Fibroblast of peridontal ligament (primary cell): ENCODE measurements at regions not wholly inside any gene's neighbourhood (a gene's known extent, or its start where the extent isn't known, plus 50 kb on each side); places are given as distances from the start of the nearest gene placed in this dataset.
"Not testable (repeated sequence)": the region's sequence is repeated elsewhere in the genome, so short reads cannot be mapped to it uniquely, and the experiment has no call there.

Experiments
- DNase-seq: peaks from one replicate; pipeline ENCODE4 v3.0.0-alpha.2; 2010; ENCODE audit errors: extremely low read depth

DNA sequence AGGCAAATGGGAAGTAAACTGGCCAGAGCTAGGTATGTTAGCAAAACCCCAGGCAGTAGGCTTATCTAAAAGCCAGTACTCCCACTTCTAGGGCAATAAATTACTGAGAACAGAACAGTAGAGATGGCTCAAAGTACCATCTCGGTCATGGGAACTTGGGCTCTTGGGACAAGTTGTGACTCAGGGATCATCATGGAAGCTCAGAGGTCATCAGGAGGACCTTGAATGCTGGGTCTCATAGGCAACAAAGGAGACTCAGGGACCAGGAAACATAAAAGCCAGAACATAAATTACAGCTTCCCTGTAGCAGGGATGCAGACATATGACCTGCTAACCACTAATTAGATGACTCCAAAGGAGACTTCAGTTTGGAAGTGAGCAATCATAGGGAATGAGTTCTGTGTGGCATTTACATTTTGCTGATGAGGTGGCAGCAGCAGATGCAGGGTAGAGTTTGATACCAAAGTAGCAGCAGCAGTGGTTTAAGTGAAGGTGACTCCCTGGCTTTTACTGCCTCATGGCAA, 97.6 kb upstream of the SCAF11 start:
- DNase-seq: no peak

DNA sequence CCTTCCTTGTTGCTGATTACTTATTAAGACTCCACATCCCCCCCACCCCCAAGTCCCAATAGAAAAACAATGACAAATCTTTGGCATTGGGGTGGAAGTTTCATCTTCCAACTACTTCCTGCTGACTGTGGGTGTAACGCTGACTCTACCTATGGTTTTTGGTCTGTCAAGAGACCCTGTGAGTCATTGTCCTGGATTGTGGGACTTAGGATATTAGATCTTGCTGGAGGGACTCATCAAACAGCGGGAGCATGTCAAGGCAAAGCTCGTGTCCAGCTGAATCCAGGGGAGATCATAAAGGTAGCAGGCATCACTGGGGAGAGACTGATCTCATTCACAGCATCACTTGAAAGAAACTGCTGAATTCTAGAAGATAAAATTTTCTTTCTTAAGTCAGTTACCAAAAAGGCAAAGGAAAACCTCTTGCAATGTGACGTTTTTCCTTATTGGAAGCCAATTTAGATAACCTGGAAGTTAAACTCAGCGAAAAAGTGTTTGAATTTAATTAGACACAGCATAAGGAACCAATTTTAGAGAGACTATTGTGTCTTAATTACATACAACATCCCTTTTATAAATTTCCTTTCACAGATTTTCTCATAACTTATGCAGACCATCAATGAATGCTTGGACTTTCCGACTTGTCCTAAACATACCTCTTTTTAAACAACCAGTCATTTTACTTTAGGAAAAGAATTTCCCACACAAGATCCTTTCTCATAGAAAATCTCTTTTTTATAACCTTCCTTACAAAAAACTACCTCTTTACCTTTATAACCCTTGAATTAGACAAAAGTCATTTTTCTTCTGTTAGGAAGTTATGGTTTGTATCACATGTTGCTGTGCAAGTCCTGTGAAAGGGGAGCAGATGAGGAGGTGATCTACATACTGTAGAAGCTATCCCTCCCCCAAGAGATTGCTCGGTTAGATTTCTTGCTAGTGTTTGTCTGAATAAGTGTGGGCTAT, 94.6 kb upstream of the SCAF11 start:
- no peak for DNase-seq

DNA sequence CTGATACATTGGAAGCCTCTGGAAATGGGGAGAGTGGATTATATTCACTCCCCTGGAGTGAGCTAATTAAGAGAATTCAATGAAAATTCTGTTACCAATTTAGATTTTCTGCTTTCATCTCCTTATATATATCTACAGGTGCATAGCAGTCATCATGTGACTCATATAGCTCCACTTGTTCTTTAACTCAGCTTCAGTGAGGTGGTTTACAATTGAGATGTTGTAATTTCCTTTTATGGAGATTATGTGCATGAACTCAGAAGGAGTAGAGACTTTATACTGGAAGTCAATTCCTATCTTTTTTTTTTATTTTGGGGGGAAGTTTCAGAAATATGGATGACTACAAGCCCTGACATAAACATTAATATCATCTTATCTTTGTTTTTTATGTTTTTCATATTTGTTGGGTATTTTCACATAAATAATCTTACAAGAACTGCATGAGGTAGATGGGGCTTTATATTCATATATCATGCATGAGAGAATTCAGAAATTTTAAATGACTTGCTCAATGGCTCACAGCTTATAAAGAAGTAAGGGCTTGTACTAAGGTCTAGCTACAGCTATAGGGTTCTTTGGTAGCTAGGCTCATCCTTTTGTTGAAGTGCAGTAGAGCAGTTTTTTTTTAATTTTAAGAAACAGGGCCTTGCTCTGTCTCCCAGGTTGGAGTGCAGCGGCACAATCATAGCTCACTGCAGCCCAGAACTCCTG, 92.3 kb upstream of the SCAF11 start:
- no peak for DNase-seq

DNA sequence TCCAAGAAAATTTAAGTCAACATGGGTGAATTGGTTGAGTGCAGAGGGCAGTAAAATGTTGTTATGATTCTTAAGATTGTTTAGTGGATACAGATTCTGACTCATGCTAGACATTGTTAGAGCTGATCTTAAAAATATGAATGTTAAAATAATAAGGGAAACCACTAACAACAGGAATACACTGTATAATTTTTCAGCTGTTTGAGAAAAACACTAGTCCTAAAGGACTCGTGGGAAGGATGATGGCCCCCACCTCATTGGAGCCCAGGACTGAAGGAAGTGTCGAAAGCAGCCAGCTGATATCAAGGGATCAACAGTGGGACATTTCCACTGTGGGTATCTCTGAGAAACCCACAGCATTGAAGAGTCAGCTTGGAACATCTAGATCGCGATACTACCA, 82.9 kb upstream of the SCAF11 start:
- peak; percentile 19 for DNase-seq

DNA sequence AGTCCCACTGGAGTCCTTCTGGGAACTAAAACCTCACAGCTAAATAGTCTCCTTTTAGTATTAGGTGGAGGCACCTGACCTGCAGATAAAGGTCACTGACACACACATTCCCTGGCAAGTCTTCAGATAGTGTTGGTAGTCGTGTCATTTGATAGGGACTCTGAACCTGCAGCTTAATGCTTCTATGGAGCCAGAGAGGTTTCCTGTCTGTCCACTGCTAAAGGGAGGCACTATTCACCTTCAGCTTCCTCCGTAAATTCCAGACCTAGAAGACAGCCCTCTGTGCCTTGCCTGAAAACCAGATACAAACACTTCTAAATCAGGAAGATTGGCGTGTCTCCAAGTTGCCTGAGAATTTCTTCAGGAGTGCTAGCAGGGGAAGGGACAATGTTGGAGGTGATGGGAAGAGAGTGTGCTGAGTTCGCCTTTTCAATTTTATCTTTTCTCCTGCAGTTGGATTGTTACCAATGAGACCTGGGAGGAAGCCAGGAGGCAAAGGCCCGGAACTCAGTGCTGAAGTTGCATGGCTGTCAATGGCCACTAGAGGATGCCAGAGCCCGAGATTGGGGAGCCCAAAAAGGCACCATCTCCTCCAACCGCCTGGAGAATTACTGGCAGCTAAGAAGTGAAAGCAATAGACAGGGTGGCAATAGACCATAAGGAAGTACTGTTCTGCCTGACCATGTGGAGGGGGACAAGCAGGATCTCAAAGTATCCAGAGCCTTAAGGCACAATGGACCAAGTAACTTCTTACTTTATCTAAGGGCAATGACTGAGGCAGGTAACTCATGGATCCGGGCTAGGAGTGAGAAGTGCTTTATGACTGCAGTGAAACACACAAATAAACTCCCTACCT, 81.6 kb upstream of the SCAF11 start:
- DNase-seq: peak; percentile 75

DNA sequence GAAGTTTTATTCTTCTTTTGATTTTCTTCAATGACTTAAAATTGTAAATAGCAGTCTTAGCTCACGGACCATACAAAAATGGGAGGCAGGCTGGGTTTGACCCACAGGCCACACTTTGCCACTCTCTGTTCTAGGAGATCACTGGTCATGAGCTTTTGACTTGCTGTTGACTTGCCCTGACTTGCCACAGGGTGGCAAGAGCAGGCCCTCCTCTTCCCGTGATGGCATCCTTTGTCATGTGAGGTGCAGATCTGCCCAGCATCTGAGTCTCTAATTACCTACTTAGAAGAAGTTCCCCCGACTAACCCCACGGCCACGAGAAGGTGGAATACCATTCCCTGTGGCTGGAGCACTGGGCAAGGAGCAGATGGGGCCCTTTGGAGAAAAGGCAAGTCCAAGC, 81.0 kb upstream of the SCAF11 start:
- DNase-seq: no peak

DNA sequence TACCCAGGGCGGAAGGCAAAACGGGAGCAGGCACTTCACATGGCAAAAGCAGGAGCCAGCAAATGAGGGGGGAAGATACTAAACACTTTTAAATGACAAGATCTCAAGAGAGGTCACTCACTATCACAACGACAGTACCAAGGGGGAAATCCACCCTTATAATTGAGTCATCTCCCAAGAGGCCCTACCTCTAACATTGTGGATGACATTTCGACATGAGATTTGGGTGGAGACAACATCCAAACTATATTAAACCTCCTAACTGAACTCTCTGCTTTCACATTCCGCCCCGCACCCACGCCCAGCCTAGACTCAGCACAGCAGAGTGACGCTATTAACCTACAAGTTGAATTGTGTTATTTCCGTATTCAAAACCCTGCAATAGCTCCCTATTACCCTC, 76.7 kb upstream of the SCAF11 start:
- no peak for DNase-seq

DNA sequence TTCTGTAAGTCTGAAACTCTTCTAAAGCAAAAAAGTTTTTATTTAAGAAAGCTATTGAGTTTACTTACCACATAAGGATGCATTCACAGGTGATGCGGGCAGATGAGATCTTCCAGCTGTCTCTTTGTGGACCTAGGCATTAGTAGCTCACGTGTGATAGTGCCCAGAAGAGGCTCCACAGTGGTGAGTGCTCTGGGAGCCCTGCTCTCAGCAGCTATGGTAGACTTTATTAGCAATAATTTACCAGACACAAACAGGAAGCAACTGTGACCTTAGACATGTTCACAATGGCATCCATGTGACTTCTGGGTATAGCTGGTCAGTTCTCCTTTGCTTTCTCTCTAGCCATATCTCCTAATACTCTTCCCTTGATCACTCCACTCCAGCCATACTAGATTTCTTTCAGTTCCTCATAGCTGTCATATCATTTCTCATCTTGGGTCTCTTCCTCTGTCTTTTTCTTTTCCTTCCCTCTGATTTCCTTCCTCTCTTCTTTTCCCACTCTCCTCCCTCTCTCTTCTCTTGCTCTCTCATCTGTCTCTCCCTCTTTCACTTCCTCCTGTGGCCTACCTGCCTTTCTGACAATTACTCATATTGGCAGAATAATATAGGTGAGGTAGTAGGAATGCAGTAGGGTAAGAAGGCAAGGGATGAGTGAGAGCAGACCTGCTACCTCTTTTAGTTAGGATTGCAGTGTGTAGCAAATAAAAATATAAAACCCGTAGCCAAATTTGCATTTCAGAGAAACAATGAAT, 75.2 kb upstream of the SCAF11 start:
- DNase-seq: no peak

DNA sequence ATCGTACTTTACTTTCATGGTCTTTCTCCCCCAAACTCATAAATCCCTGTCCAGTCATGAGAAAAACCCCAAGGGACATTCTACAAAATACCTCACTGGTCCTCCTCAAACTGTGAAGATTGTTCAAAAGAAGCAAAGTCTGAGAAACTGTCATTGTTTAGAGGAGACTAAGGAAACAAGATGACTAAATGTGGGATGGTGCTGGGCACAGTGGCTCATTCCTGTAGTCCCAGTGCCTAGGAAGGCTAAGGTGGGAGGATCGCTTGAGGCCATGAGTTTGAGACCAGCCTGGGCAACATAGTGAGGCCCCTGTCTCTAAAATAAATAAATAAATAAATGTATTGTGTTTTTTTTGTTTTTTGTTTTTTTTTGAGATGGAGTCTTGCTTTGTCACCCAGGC, 74.2 kb upstream of the SCAF11 start:
- DNase-seq: no peak

DNA sequence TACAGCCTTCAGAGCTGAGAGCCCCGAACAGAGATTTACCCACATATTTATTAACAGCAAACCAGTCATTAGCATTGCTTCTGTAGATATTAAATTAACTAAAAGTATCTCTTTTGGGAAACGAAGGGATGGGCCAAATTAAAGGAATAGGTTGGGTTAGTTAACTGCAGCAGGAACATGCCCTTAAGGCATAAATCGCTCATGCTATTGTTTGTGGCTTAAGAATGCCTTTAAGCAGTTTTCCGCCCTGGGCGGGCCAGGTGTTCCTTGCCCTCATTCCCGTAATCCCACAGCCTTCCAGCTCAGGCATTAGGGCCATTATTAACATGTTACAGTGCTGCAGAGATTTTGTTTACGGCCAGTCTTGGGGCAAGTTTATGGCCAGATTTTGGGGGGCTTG, 68.3 kb upstream of the SCAF11 start:
- DNase-seq: not testable (repeated sequence)

DNA sequence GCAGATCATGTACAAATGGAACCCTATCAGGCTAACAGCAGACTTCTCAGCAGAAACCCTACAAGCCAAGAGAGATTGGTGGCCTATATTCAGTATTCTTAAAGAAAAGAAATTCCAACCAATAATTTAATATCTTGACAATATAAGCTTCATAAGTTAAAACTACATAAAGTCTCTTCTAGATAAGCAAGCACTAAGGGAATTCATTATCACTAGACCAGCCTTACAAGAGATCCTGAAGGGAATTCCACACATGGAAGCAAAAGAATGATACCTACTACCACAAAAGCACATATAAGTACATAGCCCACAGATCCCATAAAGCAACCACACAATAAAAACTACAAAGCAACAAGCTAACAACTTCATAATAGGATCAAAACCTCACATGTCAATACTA, 60.4 kb upstream of the SCAF11 start:
- no peak for DNase-seq

DNA sequence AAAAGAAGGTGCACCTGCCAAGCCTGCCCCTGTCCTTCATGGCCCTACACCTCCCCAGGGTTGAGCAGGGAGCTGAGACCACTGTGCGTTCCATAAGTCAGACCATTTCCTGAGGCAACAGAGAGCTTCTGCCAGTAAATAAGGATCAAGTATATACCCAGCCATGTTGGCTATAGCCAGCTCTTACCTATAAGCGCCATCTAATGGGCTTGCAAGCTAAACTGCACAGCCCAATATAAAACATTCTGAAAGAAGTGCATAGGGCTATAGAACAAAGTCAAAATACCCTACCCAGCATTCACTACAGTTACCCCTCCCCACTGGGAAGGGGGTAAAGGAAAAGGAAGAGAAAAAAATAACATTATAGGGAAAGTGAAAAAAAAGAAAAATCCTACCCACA, 59.3 kb upstream of the SCAF11 start:
- DNase-seq: no peak

DNA sequence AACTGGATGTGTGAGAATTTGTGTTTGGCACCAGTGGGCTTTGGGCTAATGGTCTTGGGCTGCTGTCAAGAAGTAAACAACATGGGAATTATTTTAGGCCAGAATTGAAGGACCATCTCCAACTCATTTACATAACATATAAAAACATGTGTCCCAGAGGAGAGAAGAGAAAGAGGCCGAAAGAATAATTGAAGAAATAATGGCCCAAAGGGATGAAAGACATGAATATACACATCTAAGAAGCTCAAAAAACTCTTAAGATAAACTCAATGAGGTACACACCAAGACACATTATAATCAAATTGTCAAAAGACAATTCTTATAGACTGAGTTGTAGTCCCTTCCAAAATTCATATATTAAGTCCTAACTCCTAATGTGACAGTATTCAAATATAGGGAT, 56.1 kb upstream of the SCAF11 start:
- DNase-seq: no peak

DNA sequence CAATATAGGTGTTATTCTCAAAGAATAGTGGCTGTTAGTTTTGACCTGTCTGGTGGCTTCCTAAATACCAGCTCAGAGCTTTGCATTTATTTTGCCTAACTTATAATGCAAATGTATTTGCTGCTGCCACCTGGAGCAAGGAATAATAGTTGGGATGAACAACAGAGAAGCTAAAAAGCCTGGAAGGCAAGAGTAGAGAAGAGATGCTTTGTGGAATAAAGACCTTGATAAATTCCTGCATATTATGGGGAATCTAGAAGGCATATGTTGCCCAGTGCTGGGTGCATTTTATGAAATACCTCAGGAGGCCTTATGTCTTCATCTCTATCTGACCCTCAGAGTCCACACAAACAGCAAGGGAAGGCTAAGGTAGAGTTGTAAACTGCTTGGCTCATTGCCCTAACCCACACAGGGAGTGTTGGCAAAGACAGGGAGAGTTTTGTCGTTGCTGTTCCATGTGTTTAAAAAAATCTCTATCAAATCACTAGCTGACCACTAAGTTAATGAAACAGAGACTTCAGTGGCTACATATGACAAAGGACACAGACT, 53.7 kb upstream of the SCAF11 start:
- DNase-seq: no peak
